Hematopoietic multipotent progenitor cell treated with erythropoietin and hydrocortisone succinate and interleukin-3 and kit ligand, for 17 days (in vitro differentiated cells): ENCODE measurements at regions not wholly inside any gene's neighbourhood (a gene's known extent, or its start where the extent isn't known, plus 50 kb on each side); places are given as distances from the start of the nearest gene placed in this dataset.
"Not testable (repeated sequence)": the region's sequence is repeated elsewhere in the genome, so short reads cannot be mapped to it uniquely, and the experiment has no call there.

Source experiments
- DNase-seq: peaks from one replicate; pipeline ENCODE4 v3.0.0-alpha.2; 2015; ENCODE audit warnings: low spot score

DNA sequence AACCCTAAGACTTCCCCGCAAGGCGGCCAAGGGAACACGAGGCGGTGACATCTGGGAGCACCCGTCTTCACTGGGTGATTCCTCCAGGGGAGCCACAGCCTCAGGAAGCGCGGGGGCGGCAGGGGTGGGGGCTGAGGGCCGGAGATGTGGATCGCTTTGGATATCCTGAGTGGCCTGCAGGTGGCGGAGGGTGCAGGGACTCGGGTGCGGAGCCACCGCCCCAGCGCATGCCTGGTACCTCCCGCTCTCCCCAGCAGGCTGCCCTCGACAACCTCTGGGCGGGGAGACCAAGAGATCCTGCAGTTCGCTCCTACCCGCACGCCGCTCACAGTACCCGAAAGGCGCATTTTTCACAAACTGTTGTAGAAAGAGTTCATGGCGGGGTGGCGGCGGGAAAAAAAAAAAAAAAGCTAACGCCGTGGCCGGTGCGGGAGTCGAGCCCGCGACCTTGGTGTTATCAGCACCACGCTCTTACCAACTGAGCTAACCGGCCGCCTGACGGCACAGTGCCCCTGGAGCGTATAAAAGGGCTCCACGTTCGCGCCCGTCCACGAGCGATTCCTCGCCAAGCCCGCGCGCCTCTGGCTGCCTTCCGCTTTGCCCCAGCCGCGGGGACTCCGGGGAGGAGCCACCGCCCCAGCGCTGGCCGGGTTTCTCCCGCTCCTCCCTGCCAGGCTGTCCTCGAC, 124.7 kb upstream of the PRKX start:
- not testable (repeated sequence) for DNase-seq

DNA sequence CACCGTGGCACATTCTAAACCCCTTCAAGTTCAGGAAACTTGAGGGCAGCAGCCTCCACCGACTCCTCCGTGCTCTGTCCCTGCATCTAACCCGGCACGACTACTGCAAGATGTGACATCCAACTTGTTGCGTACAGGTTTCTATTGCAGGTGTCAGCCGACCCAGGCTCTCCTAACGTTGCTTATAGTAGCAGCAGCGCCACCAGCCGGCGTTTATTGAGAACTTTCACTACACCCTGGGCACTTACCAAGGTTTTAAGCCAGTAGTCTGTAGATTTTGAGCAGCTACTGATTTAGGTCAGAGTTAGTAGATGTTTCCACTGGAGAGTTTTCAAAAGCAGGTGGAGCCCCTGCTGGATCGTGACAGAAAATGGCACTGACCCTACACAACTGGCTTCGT, 123.8 kb upstream of the PRKX start:
- not testable (repeated sequence) for DNase-seq

DNA sequence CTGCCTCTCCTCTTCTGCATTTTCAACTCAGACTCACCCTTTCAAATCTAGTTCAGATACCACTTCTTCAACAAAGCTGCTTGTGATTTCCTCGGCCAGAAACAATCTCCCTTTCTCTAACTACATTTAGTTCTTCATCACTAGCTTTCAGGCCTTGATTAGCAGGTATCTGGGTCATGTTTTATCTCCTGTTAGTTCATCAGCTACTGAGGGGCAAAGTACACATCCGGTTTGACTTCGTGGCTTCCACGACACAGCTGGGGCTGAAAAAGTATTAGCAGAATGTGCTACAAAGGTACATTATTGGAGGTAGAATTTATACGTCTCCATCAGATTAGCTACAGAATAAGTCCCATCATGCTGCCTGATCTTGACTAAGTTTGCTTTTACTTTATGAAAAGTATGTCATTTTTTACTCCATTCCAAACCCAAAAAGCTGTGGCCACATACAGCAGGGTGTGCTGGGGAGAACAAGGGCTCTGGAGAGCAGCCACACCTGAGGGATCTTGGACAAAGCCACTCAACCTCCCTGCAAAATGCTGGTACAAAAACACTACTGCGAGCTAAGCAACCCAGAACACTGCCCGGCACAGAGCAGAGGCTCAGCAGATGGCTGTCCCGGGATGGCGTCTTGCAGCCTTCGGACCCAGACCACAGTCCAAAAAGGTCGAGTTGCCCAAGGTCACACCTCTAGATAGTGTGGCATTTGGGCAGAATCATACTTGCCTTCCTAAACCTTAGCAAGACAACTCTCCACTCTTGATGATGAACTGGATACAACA, 120.5 kb upstream of the PRKX start:
- not testable (repeated sequence) for DNase-seq

DNA sequence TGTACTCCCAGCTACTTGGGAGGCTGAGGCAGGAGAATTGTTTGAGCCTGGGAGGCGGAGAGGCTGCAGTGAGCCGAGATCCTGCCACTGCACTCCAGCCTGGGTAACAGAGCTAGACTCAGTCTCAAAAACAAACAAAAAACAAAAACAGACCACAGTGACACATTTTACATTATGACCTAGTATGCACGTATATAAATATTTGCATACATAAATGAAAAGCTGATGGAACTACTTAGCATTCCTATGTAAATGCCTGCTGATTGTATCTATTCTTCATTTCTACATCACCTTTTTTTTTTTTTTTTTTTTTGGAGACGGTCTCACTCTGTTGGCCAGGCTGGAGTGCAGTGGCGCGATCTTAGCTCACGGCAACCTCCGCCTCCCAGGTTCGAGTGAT, 116.6 kb upstream of the PRKX start:
- DNase-seq, result not testable (repeated sequence)

DNA sequence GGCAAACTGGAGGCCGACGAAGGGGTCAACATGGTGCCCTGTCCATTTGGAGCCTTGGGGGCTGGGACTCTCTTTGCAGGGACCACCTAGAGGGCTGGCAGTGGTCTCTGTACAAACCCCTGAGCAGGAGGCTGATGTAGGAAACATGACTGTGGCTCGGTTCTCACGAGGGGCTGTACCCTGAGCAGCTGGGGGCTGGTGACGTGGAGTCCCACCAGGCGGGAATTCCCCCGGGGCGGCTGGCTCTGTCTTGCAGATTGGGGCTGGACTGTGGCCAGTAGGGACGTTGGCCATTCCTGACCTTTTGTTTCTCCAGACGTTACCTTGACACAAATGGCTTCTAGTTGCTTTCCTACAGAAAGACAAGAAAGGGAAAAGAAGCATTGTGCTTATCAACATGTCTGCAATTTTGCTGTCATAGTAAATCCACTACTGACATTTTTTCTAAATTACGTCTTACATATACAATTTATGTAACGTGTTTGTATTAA, 115.6 kb upstream of the PRKX start:
- not testable (repeated sequence) for DNase-seq

DNA sequence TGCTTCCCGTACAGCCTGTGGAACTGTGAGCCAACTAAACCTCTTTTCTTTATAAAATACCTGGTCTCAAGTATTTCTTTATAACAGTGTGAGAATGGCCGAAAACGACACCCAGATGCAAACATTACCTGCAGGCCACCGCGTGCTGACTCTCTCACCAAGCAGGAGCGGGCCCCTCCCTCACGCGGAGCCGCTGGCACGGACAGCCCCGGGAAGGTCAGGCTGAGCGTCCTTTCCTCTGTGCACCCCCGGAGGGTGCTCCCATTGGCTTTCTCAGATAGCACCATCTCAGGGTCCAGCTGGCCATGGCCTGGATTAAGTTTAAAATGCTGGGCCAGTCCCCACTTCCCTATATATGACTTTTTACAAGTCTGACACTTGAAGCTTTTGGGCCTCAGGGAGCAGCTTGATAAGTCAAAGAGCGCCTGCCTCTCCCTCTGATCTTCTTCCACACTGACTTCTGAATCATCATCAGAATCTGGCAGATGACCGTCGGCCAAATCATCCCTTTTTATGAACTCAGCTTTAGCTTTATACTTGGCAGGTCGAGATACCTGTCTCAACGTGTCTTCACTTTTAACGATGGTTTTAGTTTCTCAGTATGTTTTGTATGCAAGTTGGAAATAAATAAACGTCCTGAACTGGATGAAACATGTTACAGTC, 115.1 kb upstream of the PRKX start:
- not testable (repeated sequence) for DNase-seq

DNA sequence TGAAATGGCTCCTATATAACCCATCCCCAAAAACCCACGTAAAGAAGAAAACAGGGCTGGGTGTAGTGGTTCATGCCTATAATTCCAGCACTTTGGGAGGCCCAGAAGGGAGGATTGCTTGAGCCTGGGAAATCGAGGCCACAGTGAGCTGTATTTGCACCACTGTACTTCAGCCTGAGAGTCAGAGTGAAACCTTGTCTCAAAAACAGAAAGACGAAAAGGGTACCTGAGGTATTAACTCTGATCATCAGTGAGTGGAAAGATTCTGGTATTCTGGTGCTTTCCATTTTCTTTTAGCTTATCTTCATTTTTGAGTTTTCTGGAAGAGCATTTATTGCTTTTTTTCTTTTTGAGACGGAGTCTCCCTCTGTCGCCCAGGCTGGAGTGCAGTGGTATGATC, 110.6 kb upstream of the PRKX start:
- not testable (repeated sequence) for DNase-seq

DNA sequence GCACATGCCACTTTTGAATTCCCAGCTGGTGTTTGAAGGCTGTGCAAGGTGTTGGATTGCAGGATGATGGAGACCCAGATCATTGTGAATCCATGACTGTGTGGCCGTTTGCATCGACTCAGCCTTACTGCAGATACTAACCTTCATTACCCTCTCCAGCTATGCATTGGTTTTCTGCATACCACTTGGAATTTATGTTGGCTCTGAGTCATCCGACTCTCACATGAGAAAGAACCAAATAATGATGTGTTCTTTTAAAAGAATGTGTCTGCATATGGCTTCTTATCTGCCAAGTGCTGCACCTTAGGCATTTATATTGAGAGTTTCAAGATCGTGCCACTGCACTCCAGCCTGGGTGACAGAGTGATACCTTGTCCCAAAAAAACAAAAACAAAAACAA, 106.7 kb upstream of the PRKX start:
- no peak for DNase-seq

DNA sequence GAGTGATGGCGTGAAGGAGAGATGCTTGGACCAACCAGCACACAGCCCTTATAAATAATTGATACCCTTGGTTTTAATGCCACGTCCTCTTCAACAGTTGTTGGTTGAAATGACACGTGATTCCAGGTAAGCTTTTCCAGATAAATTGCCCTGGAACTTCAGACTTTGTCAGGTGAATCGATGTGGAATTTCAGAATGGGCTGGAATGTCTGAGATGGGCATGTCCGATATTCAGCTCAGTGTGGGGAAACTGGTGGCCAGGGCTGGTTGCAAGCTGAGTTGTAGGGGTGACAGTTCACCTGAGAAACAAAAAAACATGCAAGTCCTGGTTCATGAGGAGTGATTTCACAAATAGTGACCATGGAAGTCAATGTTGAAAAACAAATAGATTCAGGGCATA, 104.0 kb upstream of the PRKX start:
- not testable (repeated sequence) for DNase-seq

DNA sequence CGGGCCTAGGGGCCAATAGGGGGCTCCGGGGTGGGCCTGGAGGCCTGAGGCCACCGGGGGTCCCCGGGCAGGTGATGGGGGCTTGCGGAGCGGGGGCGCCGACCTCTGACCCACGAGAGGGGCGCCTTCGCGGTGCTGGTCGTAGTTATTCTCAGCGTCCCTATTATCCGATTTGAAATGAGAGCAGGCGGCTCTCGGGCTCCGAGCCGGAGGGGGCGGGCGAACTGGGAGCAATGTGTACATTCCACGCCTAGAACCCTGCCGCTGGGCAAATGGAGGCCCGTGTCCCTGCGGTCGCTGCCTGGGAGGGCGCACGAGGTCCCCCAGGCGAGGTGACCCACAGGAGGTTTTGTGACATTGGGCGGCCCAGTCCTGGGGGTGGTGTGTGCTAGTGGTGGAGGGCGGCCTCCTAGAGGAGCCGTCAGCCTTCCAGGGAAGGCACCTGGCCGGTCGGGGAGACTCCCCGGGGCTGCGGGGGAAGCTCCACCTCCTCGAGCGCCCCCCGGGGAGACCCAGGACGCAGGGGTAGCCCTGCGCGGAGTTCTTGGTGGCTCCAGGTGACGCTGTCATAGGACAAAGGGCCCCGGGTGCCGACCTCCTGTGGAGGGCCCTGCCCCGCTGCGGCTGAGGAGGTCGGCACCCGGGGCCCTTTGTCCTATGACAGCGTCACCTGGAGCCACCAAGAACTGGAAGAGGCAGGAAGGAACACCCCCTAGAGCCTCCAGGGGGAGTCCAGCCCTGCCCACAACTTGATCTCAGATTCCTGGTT, 102.6 kb upstream of the PRKX start:
- DNase-seq, result peak; percentile 4

DNA sequence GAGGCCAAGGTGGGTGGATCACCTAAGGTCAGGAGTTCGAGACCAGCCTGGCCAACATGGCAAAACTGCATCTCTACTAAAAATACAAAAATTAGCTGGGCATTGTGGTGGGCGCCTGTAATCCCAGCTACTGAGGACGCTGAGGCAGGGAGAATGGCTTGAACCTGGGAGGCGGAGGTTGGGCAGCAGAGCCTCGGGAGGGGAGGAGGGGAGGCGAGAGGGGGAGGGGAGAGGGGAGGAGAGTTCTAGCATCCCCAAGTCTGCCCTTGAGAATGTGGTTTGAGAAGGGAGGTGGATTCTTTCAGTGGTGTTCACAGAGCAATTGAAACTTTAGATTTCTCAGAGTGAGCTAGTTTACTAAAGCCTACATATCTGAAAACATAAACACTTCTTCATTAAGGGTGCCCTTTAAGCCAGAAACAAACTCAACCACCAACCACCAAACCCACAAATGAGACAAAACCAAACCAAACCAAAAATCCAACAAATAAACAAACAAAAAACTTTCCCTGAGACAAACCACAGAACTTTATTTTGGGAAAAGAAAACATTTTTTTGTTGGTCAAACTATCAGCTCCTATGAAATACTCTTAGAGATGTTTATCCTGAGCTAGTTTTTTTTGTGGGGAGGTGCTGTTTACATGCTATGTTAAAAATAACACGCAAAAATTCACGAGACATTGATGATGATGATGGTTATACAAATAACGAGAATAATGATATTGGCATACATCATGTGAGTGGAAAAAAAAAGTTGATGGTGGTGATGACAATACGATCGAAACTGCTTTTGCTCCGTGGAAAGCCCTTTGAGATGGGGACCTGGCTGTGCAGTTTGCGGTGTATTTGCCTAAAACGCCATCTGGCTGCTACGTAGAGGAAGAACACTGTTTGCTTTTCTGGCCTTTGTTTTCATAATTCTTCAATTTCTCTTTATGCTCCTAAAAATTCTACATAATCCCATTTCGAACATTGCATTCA, 98.2 kb upstream of the PRKX start:
- DNase-seq, result peak; percentile 5

DNA sequence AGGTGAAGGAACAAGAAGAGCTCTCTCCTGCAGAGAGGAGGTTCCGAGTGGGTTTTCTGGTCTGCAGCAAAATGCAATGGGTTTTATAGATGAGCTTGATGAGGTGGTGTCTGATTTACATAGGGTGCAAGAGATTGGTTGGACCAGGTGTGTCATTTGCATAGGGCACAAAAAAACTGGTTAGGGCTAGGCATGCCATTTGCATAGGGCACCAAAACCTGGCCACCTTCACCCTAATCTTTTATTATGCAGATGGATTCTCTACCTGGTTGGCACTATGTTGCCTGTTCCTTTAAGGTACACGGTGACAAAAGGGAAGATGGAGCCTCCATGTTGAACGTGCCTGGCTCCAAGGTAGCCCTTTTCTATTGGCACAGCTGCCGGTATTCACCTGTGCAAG, 94.5 kb upstream of the PRKX start:
- no peak for DNase-seq

DNA sequence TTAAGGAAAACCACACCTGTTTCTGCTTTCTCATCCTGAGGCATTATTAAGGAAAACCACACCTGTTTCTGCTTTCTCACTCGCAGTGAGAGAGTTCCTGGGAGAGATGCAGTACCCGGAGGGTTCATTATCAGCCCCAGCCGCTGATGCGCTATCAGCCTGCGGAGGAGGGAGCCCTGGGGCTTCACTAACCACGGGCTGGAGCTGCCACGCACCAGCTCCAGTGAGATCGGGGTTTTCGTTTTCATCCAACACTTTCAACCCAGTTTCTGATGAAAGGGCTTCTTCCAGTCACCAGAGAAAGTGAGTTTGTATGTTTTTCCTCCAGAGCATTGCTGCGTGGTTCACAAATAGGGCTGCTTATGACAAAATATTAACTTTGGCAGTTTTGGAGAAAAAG, 93.2 kb upstream of the PRKX start:
- DNase-seq, result no peak

DNA sequence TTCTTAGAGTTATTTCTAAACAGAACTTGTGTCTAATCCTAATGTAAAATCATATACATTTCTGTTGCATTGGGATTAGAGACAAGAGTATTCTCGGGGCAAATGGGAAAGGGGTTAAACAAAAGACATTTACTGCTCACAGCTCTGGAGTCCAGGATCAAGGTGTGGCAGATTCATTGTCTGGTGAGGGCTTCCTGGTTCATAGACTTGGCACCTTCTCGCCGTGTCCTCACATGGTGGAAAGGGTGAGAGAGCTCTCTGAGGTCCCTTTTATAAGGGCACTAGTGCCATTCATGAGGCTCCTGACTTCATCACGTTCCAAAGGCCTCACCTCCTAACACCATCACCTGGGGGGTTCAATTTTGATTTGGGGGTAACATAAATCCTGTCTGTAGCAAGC, 90.3 kb upstream of the PRKX start:
- no peak for DNase-seq

DNA sequence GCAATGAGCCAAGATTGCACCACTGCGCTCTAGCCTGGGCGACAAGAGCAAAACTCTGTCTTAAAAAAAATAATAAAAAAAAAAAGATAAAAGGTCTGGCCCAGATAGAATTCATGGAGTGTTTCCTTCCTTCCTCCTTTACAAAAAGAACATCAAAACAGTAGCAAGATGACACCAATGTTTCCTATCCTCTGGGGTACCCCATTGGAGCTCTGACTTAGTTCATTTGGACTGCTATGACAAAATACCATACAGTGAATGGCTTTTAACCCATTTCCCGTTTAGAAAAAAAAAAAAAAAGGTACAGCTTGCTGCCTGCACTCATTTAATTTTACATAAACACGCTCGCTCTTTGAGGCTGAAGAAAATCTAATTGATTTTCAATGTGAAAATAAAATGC, 89.9 kb upstream of the PRKX start:
- DNase-seq, result no peak

DNA sequence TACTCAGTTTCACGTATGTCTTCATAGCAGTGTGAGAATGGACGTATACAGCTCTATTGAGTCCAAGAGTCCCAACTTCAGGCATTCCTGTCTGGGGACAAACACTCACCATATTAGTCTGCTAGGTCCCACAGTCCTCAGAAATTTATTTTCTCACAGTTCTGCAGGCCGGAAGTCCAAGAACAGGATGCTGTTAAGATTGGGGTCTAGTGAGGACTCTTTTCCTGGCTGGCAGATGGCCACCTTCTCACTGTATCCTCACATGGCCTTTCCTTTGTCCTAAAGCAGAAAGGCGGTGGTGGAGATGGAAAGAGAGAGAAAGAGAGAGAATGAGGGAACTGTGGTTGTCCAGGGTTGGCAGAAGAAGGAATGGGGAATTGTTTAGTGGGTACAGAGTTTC, 82.0 kb upstream of the PRKX start:
- not testable (repeated sequence) for DNase-seq

DNA sequence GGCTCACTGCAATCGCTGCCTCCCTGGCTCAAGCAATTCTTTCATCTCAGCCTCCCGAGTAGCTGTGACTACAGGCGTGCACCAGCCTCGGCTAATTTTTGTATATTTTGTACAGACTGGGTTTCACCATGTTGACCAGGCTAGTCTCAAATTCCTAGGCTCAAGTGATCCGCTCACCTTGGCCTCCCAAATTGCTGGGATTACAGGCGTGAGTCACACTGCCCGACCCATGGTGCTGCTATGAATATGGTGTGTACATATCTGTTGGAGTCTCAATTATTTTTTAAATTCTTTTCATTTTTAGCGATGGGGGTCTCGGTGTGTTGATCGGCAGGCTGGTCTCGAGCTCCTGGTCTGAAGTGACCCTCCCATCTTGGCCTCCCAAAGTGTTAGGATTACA, 78.0 kb upstream of the PRKX start:
- DNase-seq, result no peak

DNA sequence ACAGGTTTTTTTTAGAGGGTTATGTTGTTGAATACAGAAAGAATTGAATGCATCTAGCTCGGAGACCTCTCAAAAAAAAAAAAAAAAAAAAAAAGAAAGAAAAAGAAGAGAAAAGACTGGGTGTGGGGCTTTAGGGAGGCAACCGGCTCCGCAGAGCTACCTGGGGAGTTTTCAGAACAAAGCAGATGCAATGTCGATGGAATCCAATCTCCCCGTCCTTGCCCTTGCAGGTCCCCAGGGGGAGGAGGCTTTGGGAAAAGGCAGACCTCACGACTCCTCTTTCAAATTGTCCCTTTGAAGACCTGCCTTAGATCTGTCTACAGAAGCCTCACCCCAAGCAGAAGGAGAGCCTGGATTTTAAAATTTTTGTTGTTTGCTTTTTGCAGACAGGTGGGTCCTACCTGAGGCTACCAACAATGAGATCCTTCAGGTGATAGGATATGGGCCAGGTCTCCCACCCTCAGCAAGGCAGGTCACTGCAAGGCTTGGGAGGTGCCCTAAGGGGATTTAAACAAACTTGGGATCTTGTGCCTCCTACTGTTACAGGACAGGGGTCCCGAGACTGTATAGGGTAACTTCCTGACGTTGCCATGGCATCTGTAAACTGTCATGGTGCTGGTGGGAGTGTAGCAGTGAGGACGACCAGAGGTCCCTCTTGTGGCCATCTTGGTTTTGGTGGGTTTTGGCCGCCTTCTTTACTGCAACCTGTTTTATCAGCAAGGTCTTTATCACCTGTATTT, 75.2 kb upstream of the PRKX start:
- no peak for DNase-seq

DNA sequence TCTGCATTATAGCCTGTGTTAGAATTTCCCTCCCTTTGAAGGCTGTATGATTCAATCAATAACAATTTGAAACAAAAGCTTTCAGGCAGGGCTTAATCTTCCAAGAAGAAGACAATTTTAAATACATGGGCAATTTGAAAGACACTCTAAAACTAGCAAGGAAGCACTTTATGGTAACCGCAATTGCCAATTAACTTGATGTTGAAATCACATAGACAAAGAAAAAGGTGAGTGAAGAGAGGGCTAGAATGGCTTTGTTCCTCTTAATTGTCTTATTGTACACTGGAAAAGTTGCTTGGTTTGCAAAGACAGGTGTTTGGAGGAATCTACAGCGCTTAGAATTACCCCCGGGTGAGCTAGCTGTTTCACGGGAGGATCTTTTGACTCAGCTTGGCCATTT, 74.4 kb upstream of the PRKX start:
- no peak for DNase-seq

DNA sequence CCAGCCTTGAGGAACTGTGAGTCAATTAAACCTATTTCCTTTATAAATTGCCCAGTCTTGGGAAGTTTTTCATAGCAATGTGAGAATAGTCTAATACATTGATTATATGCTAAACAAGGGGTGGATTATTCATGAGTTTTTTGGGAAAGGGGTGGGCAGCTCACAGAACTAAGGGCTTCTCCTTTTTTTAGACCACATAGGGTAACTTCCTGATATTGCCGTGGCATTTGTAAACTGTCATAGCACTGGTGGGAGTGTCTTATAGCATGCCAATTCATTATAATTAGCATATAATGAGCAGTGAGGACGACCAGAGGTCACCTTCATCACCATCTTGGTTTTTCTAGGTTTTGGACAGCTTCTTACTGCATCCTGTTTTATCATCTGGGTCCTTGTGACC, 72.4 kb upstream of the PRKX start:
- DNase-seq, result not testable (repeated sequence)
